ENCODE measurements at regions not wholly inside any gene's neighbourhood (a gene's known extent, or its start where the extent isn't known, plus 50 kb on each side); places are given as distances from the start of the nearest gene placed in this dataset.
"Not testable (repeated sequence)": the region's sequence is repeated elsewhere in the genome, so short reads cannot be mapped to it uniquely, and the experiment has no call there.

GRCh38 chr21:20486303-20486702, 511.9 kb upstream of the NCAM2 start:
- Mint-ChIP-seq H3K4me3 (ENCODE audit: unreplicated experiment) (no peak overlapping the region), H3K9me3 (ENCODE audit: unreplicated experiment) (peaks cover 7% of the 10 kb centered on the region), H3K36me3 (ENCODE audit: insufficient read depth, unreplicated experiment) (no peaks in the 10 kb centered on the region), H3K27me3 (ENCODE audit: insufficient read depth, unreplicated experiment) (no peaks in the 10 kb centered on the region), H3K27ac (ENCODE audit: low read depth, unreplicated experiment) (no peak overlapping the region), H3K4me1 (ENCODE audit: insufficient read depth, unreplicated experiment) (no peaks in the 10 kb centered on the region)
- ChIA-PET POLR2A (interaction anchor here (0.5 to 0.7 kb wide), 2 partner anchors 8 to 1786 kb away, joined by 3 to 4 read pairs; no protein-coding TSS in a partner anchor), CTCF (interaction anchor here (0.6 kb wide), 1 partner anchor 1676 kb away, joined by 3 read pairs; no protein-coding TSS in a partner anchor)
- no peak for TF ChIP-seq CTCF (IDR thresholded peaks at IDR 0.05; ENCODE audit: unreplicated experiment)
- DNase-seq (ENCODE audit: unreplicated experiment), result no peak
- BruUV-seq (replicated peaks), result no TSS peak
- intact Hi-C loops (cut with micrococcal nuclease), result no loop called here

GRCh38 chr21:20502915-20503314, 495.3 kb upstream of the NCAM2 start:
- H3K27ac Mint-ChIP-seq (ENCODE audit: low read depth, unreplicated experiment); H3K4me3 Mint-ChIP-seq (ENCODE audit: unreplicated experiment); DNase-seq (ENCODE audit: unreplicated experiment); BruUV-seq (replicated peaks); POLR2A ChIA-PET; CTCF ChIA-PET; H3K4me1 Mint-ChIP-seq (ENCODE audit: insufficient read depth, unreplicated experiment); H3K36me3 Mint-ChIP-seq (ENCODE audit: insufficient read depth, unreplicated experiment); H3K27me3 Mint-ChIP-seq (ENCODE audit: insufficient read depth, unreplicated experiment); intact Hi-C loops (cut with micrococcal nuclease): not testable (repeated sequence)
- peaks cover 48% of the 10 kb centered on the region for H3K9me3 Mint-ChIP-seq (ENCODE audit: unreplicated experiment)

GRCh38 chr21:20507783-20508182, 490.4 kb upstream of the NCAM2 start:
- ChIA-PET POLR2A (no interaction called here), CTCF (interaction anchor here (0.6 kb wide), 1 partner anchor 74 kb away, joined by 3 read pairs; no protein-coding TSS in a partner anchor)
- no peak overlapping the region for H3K27ac Mint-ChIP-seq (ENCODE audit: low read depth, unreplicated experiment)
- H3K36me3 Mint-ChIP-seq (ENCODE audit: insufficient read depth, unreplicated experiment), result peaks cover 4% of the 10 kb centered on the region
- BruUV-seq (replicated peaks), result no TSS peak
- intact Hi-C loops (cut with micrococcal nuclease), result no loop called here
- H3K4me3 Mint-ChIP-seq (ENCODE audit: unreplicated experiment), result no peak overlapping the region
- H3K27me3 Mint-ChIP-seq (ENCODE audit: insufficient read depth, unreplicated experiment), result no peaks in the 10 kb centered on the region
- no peak for TF ChIP-seq CTCF (IDR thresholded peaks at IDR 0.05; ENCODE audit: unreplicated experiment)
- no peak for DNase-seq (ENCODE audit: unreplicated experiment)
- H3K9me3 Mint-ChIP-seq (ENCODE audit: unreplicated experiment), result peaks cover 30% of the 10 kb centered on the region
- no peaks in the 10 kb centered on the region for H3K4me1 Mint-ChIP-seq (ENCODE audit: insufficient read depth, unreplicated experiment)

GRCh38 chr21:20511216-20511880, 486.9 kb upstream of the NCAM2 start:
- no peak for DNase-seq (ENCODE audit: unreplicated experiment)
- Mint-ChIP-seq H3K4me3 (ENCODE audit: unreplicated experiment) (no peak overlapping the region), H3K4me1 (ENCODE audit: insufficient read depth, unreplicated experiment) (no peaks in the 10 kb centered on the region), H3K27ac (ENCODE audit: low read depth, unreplicated experiment) (no peak overlapping the region), H3K9me3 (ENCODE audit: unreplicated experiment) (peaks cover 4% of the 10 kb centered on the region), H3K27me3 (ENCODE audit: insufficient read depth, unreplicated experiment) (no peaks in the 10 kb centered on the region), H3K36me3 (ENCODE audit: insufficient read depth, unreplicated experiment) (peaks cover 4% of the 10 kb centered on the region)
- intact Hi-C loops (cut with micrococcal nuclease), result no loop called here
- CTCF ChIA-PET, result no interaction called here
- no TSS peak for BruUV-seq (replicated peaks)
- no peak for TF ChIP-seq CTCF (IDR thresholded peaks at IDR 0.05; ENCODE audit: unreplicated experiment)
- POLR2A ChIA-PET, result no interaction called here

- peaks cover 4% of the 10 kb centered on the region for H3K36me3 Mint-ChIP-seq (ENCODE audit: insufficient read depth, unreplicated experiment)
- H3K4me1 Mint-ChIP-seq (ENCODE audit: insufficient read depth, unreplicated experiment), result no peaks in the 10 kb centered on the region
- BruUV-seq (replicated peaks), result no TSS peak
- H3K27me3 Mint-ChIP-seq (ENCODE audit: insufficient read depth, unreplicated experiment), result no peaks in the 10 kb centered on the region
- no peak for DNase-seq (ENCODE audit: unreplicated experiment)
- no peak overlapping the region for H3K27ac Mint-ChIP-seq (ENCODE audit: low read depth, unreplicated experiment)
- CTCF ChIA-PET, result no interaction called here
- TF ChIP-seq CTCF (IDR thresholded peaks at IDR 0.05; ENCODE audit: unreplicated experiment), result no peak
- POLR2A ChIA-PET, result no interaction called here
- H3K9me3 Mint-ChIP-seq (ENCODE audit: unreplicated experiment), result no peaks in the 10 kb centered on the region
- intact Hi-C loops (cut with micrococcal nuclease), result no loop called here
- no peak overlapping the region for H3K4me3 Mint-ChIP-seq (ENCODE audit: unreplicated experiment)
Measured at GRCh38 chr21:20515446-20515845, 482.8 kb upstream of the NCAM2 start.
